H9 (cell line): ENCODE measurements at regions not wholly inside any gene's neighbourhood (a gene's known extent, or its start where the extent isn't known, plus 50 kb on each side); places are given as distances from the start of the nearest gene placed in this dataset.

ENCODE experiments used
- DNase-seq: peaks from one replicate; pipeline ENCODE4 v3.0.0-alpha.2; 2017
- H2AFZ ChIP-seq: one replicate; pipeline ENCODE4 v1.6.1; 2013; ENCODE audit warnings: mild to moderate bottlenecking, low read length, control low read depth, moderate library complexity
- H2AK5ac ChIP-seq: 2 replicates; pipeline ENCODE4 v1.6.1; 2013; ENCODE audit warnings: low read length, control low read depth, mixed read lengths; ENCODE audit not compliant: insufficient read length
- H2BK120ac ChIP-seq: one replicate; pipeline ENCODE4 v1.6.1; 2013; ENCODE audit warnings: low read depth, mild to moderate bottlenecking, low read length, control low read depth, inconsistent platforms; ENCODE audit not compliant: poor library complexity, severe bottlenecking
- H2BK12ac ChIP-seq: 2 replicates; pipeline ENCODE4 v1.6.1; 2013; ENCODE audit warnings: low read length, control low read depth, mixed read lengths, low read depth; ENCODE audit not compliant: insufficient read length
- H2BK15ac ChIP-seq: 2 replicates; pipeline ENCODE4 v1.6.1; 2013; ENCODE audit warnings: low read depth, low read length, control low read depth
- H2BK20ac ChIP-seq: one replicate; pipeline ENCODE4 v1.6.1; 2013; ENCODE audit warnings: low read depth, mild to moderate bottlenecking, low read length, control low read depth, inconsistent platforms; ENCODE audit not compliant: poor library complexity, severe bottlenecking
- H2BK5ac ChIP-seq: 2 replicates; pipeline ENCODE4 v1.6.1; 2013; ENCODE audit warnings: low read length, control low read depth, mixed read lengths; ENCODE audit not compliant: insufficient read length
- H3K14ac ChIP-seq: 2 replicates; pipeline ENCODE4 v1.6.1; 2013; ENCODE audit warnings: low read length, control low read depth; ENCODE audit not compliant: insufficient read depth
- H3K18ac ChIP-seq: 2 replicates; pipeline ENCODE4 v1.6.1; 2013; ENCODE audit warnings: low read depth, mild to moderate bottlenecking, mixed read lengths, low read length, control low read depth; ENCODE audit not compliant: insufficient read length
- H3K23ac ChIP-seq: 2 replicates; pipeline ENCODE4 v1.6.1; 2013; ENCODE audit warnings: low read length, control low read depth, mixed read lengths, low read depth; ENCODE audit not compliant: insufficient read length
- H3K23me2 ChIP-seq: 2 replicates; pipeline ENCODE4 v1.6.1; 2013; ENCODE audit warnings: low read depth, mild to moderate bottlenecking, mixed read lengths, low read length, control low read depth; ENCODE audit not compliant: insufficient read length, poor library complexity, severe bottlenecking
- H3K27ac ChIP-seq: 2 replicates; pipeline ENCODE4 v1.5.1; 2013; ENCODE audit warnings: low read length, control low read depth, mixed read lengths, low read depth; ENCODE audit not compliant: insufficient read length
- H3K27me3 ChIP-seq: 2 replicates; pipeline ENCODE4 v1.6.1; 2013; ENCODE audit warnings: low read length, control low read depth, inconsistent platforms; ENCODE audit not compliant: insufficient read depth
- H3K4ac ChIP-seq: 2 replicates; pipeline ENCODE4 v1.6.1; 2013; ENCODE audit warnings: low read depth, mild to moderate bottlenecking, control low read depth, inconsistent platforms, low read length, moderate library complexity
- H3K4me1 ChIP-seq: 2 replicates; pipeline ENCODE4 v1.6.1; 2013; ENCODE audit warnings: low read length, control low read depth, inconsistent platforms; ENCODE audit not compliant: insufficient read depth
- H3K4me2 ChIP-seq: 2 replicates; pipeline ENCODE4 v1.6.1; 2013; ENCODE audit warnings: low read length, control low read depth, mixed read lengths; ENCODE audit not compliant: insufficient read length, insufficient read depth
- H3K56ac ChIP-seq: 2 replicates; pipeline ENCODE4 v1.6.1; 2013; ENCODE audit warnings: low read depth, mild to moderate bottlenecking, mixed read lengths, low read length, control low read depth; ENCODE audit not compliant: insufficient read length
- H3K79me1 ChIP-seq: 2 replicates; pipeline ENCODE4 v1.6.1; 2013; ENCODE audit warnings: low read depth, mild to moderate bottlenecking, moderate library complexity, low read length, control low read depth, inconsistent platforms; ENCODE audit not compliant: insufficient read depth, poor library complexity, severe bottlenecking
- H3K79me2 ChIP-seq: 2 replicates; pipeline ENCODE4 v1.6.1; 2013; ENCODE audit warnings: low read length, control low read depth, inconsistent platforms; ENCODE audit not compliant: insufficient read depth
- H3K9ac ChIP-seq: 2 replicates; pipeline ENCODE4 v1.6.1; 2013; ENCODE audit warnings: low read length, control low read depth, mixed read lengths; ENCODE audit not compliant: insufficient read length; ENCODE audit errors: extremely low read depth
- H3K9me3 ChIP-seq: one replicate; pipeline ENCODE4 v1.6.1; 2013; ENCODE audit warnings: low read depth, low read length, inconsistent platforms; ENCODE audit not compliant: control insufficient read depth
- H3T11ph ChIP-seq: one replicate; pipeline ENCODE4 v1.6.1; 2013; ENCODE audit warnings: mild to moderate bottlenecking, low read length, control low read depth, inconsistent platforms
- H4K20me1 ChIP-seq: one replicate; pipeline ENCODE4 v1.6.1; 2013; ENCODE audit not compliant: control insufficient read depth, insufficient read length, insufficient read depth
- H4K5ac ChIP-seq: 2 replicates; pipeline ENCODE4 v1.6.1; 2013; ENCODE audit warnings: low read depth, mild to moderate bottlenecking, mixed read lengths, low read length, control low read depth; ENCODE audit not compliant: insufficient read length
- H4K8ac ChIP-seq: replicated peaks from 2 replicates; pipeline ENCODE4 v1.6.1; 2013; ENCODE audit warnings: low read length, control low read depth, mixed read lengths, low read depth; ENCODE audit not compliant: insufficient read length
- H4K91ac ChIP-seq: 2 replicates; pipeline ENCODE4 v1.6.1; 2013; ENCODE audit warnings: low read depth, mild to moderate bottlenecking, moderate library complexity, mixed read lengths, low read length, control low read depth; ENCODE audit not compliant: insufficient read length
- H3K27ac Mint-ChIP-seq, 3 experiments: 2 replicates in 2 of 3; 3 replicates in 1 of 3; pipeline ENCODE4 v1.8.0; 2020 to 2021; ENCODE audit warnings: mixed read lengths in 3 of 3, mild to moderate bottlenecking in 1 of 3, moderate library complexity in 1 of 3
- H3K27me3 Mint-ChIP-seq: 2 replicates; pipeline ENCODE4 v1.8.0; 2021; ENCODE audit warnings: low read depth, mild to moderate bottlenecking, moderate library complexity, mixed read lengths
- H3K36me3 Mint-ChIP-seq, 3 experiments: 2 replicates in 2 of 3; 3 replicates in 1 of 3; pipeline ENCODE4 v1.8.0; 2020 to 2021; ENCODE audit warnings: low read depth in 3 of 3, mixed read lengths in 3 of 3; ENCODE audit not compliant: insufficient read depth in 1 of 3
- H3K4me1 Mint-ChIP-seq, 2 experiments: 2 replicates each; pipeline ENCODE4 v1.8.0; 2020; ENCODE audit warnings: mixed read lengths in 2 of 2
- H3K4me3 Mint-ChIP-seq, 2 experiments: 2 replicates in 1 of 2; 3 replicates in 1 of 2; pipeline ENCODE4 v1.8.0; 2020 to 2021; ENCODE audit warnings: mild to moderate bottlenecking in 2 of 2, mixed read lengths in 2 of 2, moderate library complexity in 1 of 2
- H3K9me3 Mint-ChIP-seq, 2 experiments: 2 replicates in 1 of 2; 3 replicates in 1 of 2; pipeline ENCODE4 v1.8.0; 2020; ENCODE audit warnings: mild to moderate bottlenecking in 2 of 2, mixed read lengths in 2 of 2, moderate library complexity in 1 of 2
- CTCF ChIP-seq: fragments of 200-600 bp; sonication (generic); conservative IDR thresholded peaks from 3 replicates; pipeline ENCODE4 v1.8.0; 2021; ENCODE audit warnings: antibody characterized with exemption, mild to moderate bottlenecking
- WGBS: extraction: QIAGEN DNeasy Blood & Tissue Kit; methylation state at CpG from one replicate; pipeline ENCODE4 v1.1.7; 2013; ENCODE audit warnings: missing lambda C conversion rate, low lambda C conversion rate, mixed read lengths; ENCODE audit not compliant: insufficient read length; ENCODE audit errors: extremely low coverage; 5-methylcytosine and 5-hydroxymethylcytosine counted together

DNA sequence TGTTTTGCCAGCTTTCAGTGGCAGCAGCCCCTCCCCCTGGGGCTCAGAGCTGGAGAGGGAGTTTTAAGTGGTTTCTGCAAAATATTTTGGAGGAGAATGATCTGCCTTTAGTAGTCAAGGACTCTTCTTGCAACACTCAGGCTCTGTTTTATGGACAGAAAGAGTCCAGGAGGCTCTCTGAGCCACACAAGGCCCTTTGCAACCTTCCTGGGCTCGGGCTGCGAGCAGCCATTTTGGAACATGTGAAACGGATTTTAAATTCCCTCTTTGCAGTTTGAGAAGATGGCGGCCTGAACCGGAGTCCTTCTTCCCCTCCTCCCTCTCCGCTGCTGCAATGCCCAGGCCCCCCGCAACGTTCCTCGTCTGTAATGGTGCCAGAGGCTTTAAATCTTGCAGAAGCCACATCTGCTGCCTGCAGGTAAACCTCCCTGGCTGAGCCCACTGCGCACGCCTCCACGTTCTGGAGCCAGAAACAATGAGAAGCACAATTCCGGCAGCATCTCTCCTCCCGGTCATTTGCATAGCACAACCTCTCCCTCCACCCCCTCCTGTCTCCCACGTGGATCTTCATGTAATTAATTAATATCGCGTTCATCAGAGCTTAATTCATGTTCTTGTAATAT, 386.1 kb downstream of the SEC14L1 start:
- H3K27ac ChIP-seq, result no peak overlapping the region
- H3K9ac ChIP-seq, result no peak overlapping the region
- no peak overlapping the region for H3K4me2 ChIP-seq
- H3K56ac ChIP-seq, result no peak overlapping the region
- no CpG with 5 or more reads among the region's 17 CpGs for WGBS
- peaks cover 5% of the 10 kb centered on the region for H3K23me2 ChIP-seq
- H3K27me3 Mint-ChIP-seq, result peaks cover 60% of the 10 kb centered on the region
- no peak overlapping the region for H2BK15ac ChIP-seq
- H3K79me2 ChIP-seq, result no peaks in the 10 kb centered on the region
- no peak overlapping the region for H4K91ac ChIP-seq
- no peak overlapping the region for H2BK120ac ChIP-seq
- H3T11ph ChIP-seq, result no peak overlapping the region
- H3K18ac ChIP-seq, result no peak overlapping the region
- no peaks in the 10 kb centered on the region for H3K4me1 ChIP-seq
- no peak overlapping the region for H3K4ac ChIP-seq
- peak; percentile 22 for DNase-seq
- peaks cover 22 to 31% of the 10 kb centered on the region in 2 experiments for H3K9me3 Mint-ChIP-seq
- H2BK5ac ChIP-seq, result no peak overlapping the region
- H3K27me3 ChIP-seq, result peaks cover 1% of the 10 kb centered on the region; the same call in 1 of the 2 replicates
- H2AK5ac ChIP-seq, result no peak overlapping the region
- H3K9me3 ChIP-seq, result no peaks in the 10 kb centered on the region
- H2BK20ac ChIP-seq, result no peak overlapping the region
- no peaks in the 10 kb centered on the region for H3K79me1 ChIP-seq
- H3K23ac ChIP-seq, result no peak overlapping the region
- peaks cover 8 to 16% (median 11%) of the 10 kb centered on the region in 3 experiments for H3K36me3 Mint-ChIP-seq
- no peak overlapping the region for H2AFZ ChIP-seq
- H3K4me1 Mint-ChIP-seq, result peaks cover 0 to 8% of the 10 kb centered on the region in 2 experiments; a peak in 2 of 4 replicates
- H3K14ac ChIP-seq, result no peak overlapping the region
- no peak for TF ChIP-seq CTCF
- H2BK12ac ChIP-seq, result no peak overlapping the region
- H3K4me3 Mint-ChIP-seq, result peak overlapping the region in 1 of 2 experiments; percentile 31; a peak in 1 of 5 replicates
- H4K5ac ChIP-seq, result no peak overlapping the region
- no peak overlapping the region for H3K27ac Mint-ChIP-seq
- no peak overlapping the region for H4K8ac ChIP-seq
- no peaks in the 10 kb centered on the region for H4K20me1 ChIP-seq
